Esophagus muscularis mucosa (tissue), 4 donors: ENCODE measurements at regions not wholly inside any gene's neighbourhood (a gene's known extent, or its start where the extent isn't known, plus 50 kb on each side); places are given as distances from the start of the nearest gene placed in this dataset.
"Not testable (repeated sequence)": the region's sequence is repeated elsewhere in the genome, so short reads cannot be mapped to it uniquely, and the experiment has no call there.

Experiments used
- CTCF ChIP-seq, 3 experiments: fragments of 200-600 bp in 2 of 3; fragments of 450-650 bp in 1 of 3; sonication (generic) in 2 of 3; IDR thresholded peaks; one replicate each; pipeline ENCODE4 v1.5.1; 2017 to 2019; ENCODE audit warnings: antibody characterized with exemption in 3 of 3, mild to moderate bottlenecking in 2 of 3, moderate library complexity in 1 of 3
- EP300 ChIP-seq: sonication (generic); formaldehyde crosslinking; IDR thresholded peaks from one replicate; pipeline ENCODE4 v1.6.1; 2017; ENCODE audit warnings: antibody characterized with exemption
- POLR2A ChIP-seq: fragments of 450-650 bp; IDR thresholded peaks from one replicate; pipeline ENCODE4 v1.6.1; 2017; ENCODE audit warnings: antibody characterized with exemption, moderate library complexity, mild to moderate bottlenecking, low read depth

- TF ChIP-seq POLR2A; CTCF (IDR thresholded peaks at IDR 0.05); EP300: not testable (repeated sequence)
Observed at GRCh38 chr6:12363277-12363650, 73.1 kb downstream of the EDN1 start.
